Erythroblast (primary cell): ENCODE measurements at regions not wholly inside any gene's neighbourhood (a gene's known extent, or its start where the extent isn't known, plus 50 kb on each side); places are given as distances from the start of the nearest gene placed in this dataset.

Experiments used
- GATA1 ChIP-seq: IDR thresholded peaks from 2 replicates; pipeline ENCODE4 v1.6.1; 2011; ENCODE audit warnings: low read depth, mild to moderate bottlenecking, control low read depth, low read length, moderate library complexity
- POLR2A ChIP-seq: IDR thresholded peaks from 2 replicates; pipeline ENCODE4 v1.6.1; 2011; ENCODE audit warnings: mild to moderate bottlenecking, low read length

- TF ChIP-seq POLR2A: no peak
- TF ChIP-seq GATA1: no peak
Observed at GRCh38 chr9:109568089-109568488, 70.0 kb upstream of the PTPN3 start.
